ENCODE measurements at regions not wholly inside any gene's neighbourhood (a gene's known extent, or its start where the extent isn't known, plus 50 kb on each side); places are given as distances from the start of the nearest gene placed in this dataset.
"Not testable (repeated sequence)": the region's sequence is repeated elsewhere in the genome, so short reads cannot be mapped to it uniquely, and the experiment has no call there.

DNA sequence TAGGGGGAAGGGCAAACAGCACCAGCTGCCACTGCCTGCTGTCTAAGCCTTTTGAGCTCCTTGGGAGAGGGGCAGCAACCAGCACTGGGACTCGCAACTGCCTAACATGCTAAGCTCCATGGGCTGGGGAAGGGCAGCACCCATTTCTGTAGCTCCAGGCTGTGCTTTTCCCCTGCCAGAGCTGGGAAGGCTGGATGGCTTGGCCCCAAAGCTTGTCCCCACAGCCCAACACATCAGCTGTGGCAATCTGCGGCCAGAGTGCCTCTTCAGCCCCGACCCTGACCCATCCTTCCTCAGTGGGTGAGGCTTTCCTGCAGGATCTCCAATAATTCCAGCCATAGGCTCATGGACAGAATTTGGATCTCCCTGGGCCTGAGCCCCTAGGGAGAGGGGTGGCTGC lies 551.3 kb downstream of the TMEM135 start:
- ATAC-seq (no peak), DNase-seq (no peak)
- TF ChIP-seq CTCF (IDR thresholded peaks at IDR 0.05) = no peak
- H3K4me1 ChIP-seq (ENCODE audit: low read depth) = no peaks in the 10 kb centered on the region
- no peak overlapping the region for H3K4me3 ChIP-seq
- no peaks in the 10 kb centered on the region for H3K36me3 ChIP-seq (ENCODE audit: low read depth)
- intact Hi-C loops (cut with DNase I, micrococcal nuclease) = no loop called here
- peaks cover 5% of the 10 kb centered on the region for H3K9me3 ChIP-seq

- H3K9me3 ChIP-seq; H3K4me3 ChIP-seq; ATAC-seq; H3K4me1 ChIP-seq (ENCODE audit: low read depth); intact Hi-C loops (cut with DNase I, micrococcal nuclease); DNase-seq; H3K36me3 ChIP-seq (ENCODE audit: low read depth): not testable (repeated sequence)
These were observed 547.9 kb downstream of the TMEM135 start for GRCh38 chr11:87585613-87586012.

- ATAC-seq (no peak), DNase-seq (no peak)
- Histone ChIP-seq H3K36me3 (ENCODE audit: low read depth) (no peaks in the 10 kb centered on the region), H3K9me3 (peaks cover 5% of the 10 kb centered on the region), H3K4me1 (ENCODE audit: low read depth) (no peaks in the 10 kb centered on the region), H3K4me3 (no peak overlapping the region)
- intact Hi-C loops (cut with DNase I, micrococcal nuclease) = no loop called here
- TF ChIP-seq CTCF (IDR thresholded peaks at IDR 0.05) = no peak
These were observed 546.2 kb downstream of the TMEM135 start for GRCh38 chr11:87583931-87584330.

DNA sequence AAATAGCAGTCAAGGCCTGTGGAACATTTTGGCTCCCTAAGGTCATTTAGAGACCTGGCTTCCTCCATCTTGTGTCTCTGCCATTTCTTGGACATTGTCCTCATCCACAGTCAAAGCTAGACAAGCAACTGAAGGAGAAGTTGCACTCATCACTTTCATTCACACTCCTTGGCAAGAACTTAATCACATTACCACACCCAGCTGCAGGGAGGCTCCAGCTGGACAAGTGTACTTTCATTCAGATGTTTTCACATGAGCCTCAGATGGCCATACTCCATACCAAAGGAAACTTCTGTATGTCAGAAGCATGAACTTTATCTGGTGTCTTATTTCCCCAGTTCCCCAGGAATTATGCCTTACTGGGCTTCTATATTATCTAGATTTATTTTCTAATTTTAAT lies 537.4 kb downstream of the TMEM135 start:
- Histone ChIP-seq H3K36me3 (ENCODE audit: low read depth) (no peaks in the 10 kb centered on the region), H3K4me3 (no peak overlapping the region), H3K9me3 (no peaks in the 10 kb centered on the region), H3K4me1 (ENCODE audit: low read depth) (no peaks in the 10 kb centered on the region)
- TF ChIP-seq CTCF (IDR thresholded peaks at IDR 0.05) = no peak
- ATAC-seq (no peak), DNase-seq (no peak)
- intact Hi-C loops (cut with DNase I, micrococcal nuclease) = no loop called here

DNA sequence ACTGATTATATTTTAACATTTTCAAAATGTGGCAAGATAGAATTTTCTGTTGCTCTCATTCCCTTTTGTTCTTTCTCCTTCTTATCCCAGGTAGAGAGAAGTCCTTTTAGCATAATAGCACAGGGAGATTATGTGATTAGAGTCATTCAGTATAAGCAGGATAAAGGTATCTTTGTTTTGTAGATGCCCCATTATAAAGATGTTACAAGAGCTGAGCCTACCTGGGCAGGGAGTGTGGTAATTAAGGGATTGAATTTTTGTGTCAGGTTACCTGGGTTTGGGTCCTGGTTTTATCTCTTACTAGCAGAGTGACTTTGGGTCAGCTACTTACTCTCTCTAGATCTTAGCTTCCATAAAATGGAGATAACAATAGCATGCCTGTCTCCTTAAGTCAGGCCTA lies 536.5 kb downstream of the TMEM135 start:
- H3K9me3 ChIP-seq = no peaks in the 10 kb centered on the region
- intact Hi-C loops (cut with DNase I, micrococcal nuclease) = no loop called here
- DNase-seq = no peak
- H3K4me1 ChIP-seq (ENCODE audit: low read depth) = no peaks in the 10 kb centered on the region
- no peaks in the 10 kb centered on the region for H3K36me3 ChIP-seq (ENCODE audit: low read depth)
- H3K4me3 ChIP-seq = no peak overlapping the region
- no peak for ATAC-seq
- TF ChIP-seq CTCF (IDR thresholded peaks at IDR 0.05) = no peak

GRCh38 chr11:87573708-87574107 lies 536.0 kb downstream of the TMEM135 start:
- TF ChIP-seq CTCF (IDR thresholded peaks at IDR 0.05) = no peak
- ATAC-seq (no peak), DNase-seq (no peak)
- Histone ChIP-seq H3K9me3 (no peaks in the 10 kb centered on the region), H3K36me3 (ENCODE audit: low read depth) (no peaks in the 10 kb centered on the region), H3K4me3 (no peak overlapping the region), H3K4me1 (ENCODE audit: low read depth) (no peaks in the 10 kb centered on the region)
- intact Hi-C loops (cut with DNase I, micrococcal nuclease) = no loop called here
